GM12872 (cell line): ENCODE measurements at regions not wholly inside any gene's neighbourhood (a gene's known extent, or its start where the extent isn't known, plus 50 kb on each side); places are given as distances from the start of the nearest gene placed in this dataset.

ENCODE experiments used
- CTCF ChIP-seq: IDR thresholded peaks from 3 replicates; pipeline ENCODE4 v1.5.1; 2011; ENCODE audit warnings: low read depth, mild to moderate bottlenecking, low read length, moderate library complexity; ENCODE audit not compliant: insufficient read depth

GRCh38 chr2:18055290-18055689, 176.8 kb downstream of the KCNS3 start:
- no peak for TF ChIP-seq CTCF

GRCh38 chr2:18050001-18050400, 171.5 kb downstream of the KCNS3 start:
- TF ChIP-seq CTCF: no peak

GRCh38 chr2:18049325-18049724, 170.9 kb downstream of the KCNS3 start:
- no peak for TF ChIP-seq CTCF

- no peak for TF ChIP-seq CTCF
Observed at GRCh38 chr2:18047896-18048657, 169.6 kb downstream of the KCNS3 start.

- no peak for TF ChIP-seq CTCF
Observed at GRCh38 chr2:18047213-18047611, 168.7 kb downstream of the KCNS3 start.

GRCh38 chr2:18046558-18047212, 168.2 kb downstream of the KCNS3 start:
- TF ChIP-seq CTCF: no peak

GRCh38 chr2:18046017-18046416, 167.6 kb downstream of the KCNS3 start:
- TF ChIP-seq CTCF: no peak
